ENCODE measurements at regions not wholly inside any gene's neighbourhood (a gene's known extent, or its start where the extent isn't known, plus 50 kb on each side); places are given as distances from the start of the nearest gene placed in this dataset.

- no peak for TF ChIP-seq CTCF (IDR thresholded peaks at IDR 0.05; ENCODE audit: low read depth, low read length)
- H3K4me3 ChIP-seq (replicated peaks in 1 of 2; ENCODE audit: low read depth in 2 of 2, low read length in 2 of 2): no peak overlapping the region
- DNase-seq (ENCODE audit: low read depth in 2 of 2): no peak
These were observed 57.5 kb upstream of the BHLHE23 start for GRCh38 chr20:63064310-63064709.

- no peak for TF ChIP-seq CTCF (IDR thresholded peaks at IDR 0.05; ENCODE audit: low read depth, low read length)
- no peak overlapping the region for H3K4me3 ChIP-seq (replicated peaks in 1 of 2; ENCODE audit: low read depth in 2 of 2, low read length in 2 of 2)
- DNase-seq (ENCODE audit: low read depth in 2 of 2): no peak
These were observed 55.7 kb upstream of the BHLHE23 start for GRCh38 chr20:63062188-63063140.

- H3K4me3 ChIP-seq (replicated peaks in 1 of 2; ENCODE audit: low read depth in 2 of 2, low read length in 2 of 2): no peak overlapping the region
- no peak for DNase-seq (ENCODE audit: low read depth in 2 of 2)
- TF ChIP-seq CTCF (IDR thresholded peaks at IDR 0.05; ENCODE audit: low read depth, low read length): no peak
These were observed 55.0 kb upstream of the BHLHE23 start for GRCh38 chr20:63061771-63062100.

- H3K4me3 ChIP-seq (replicated peaks in 1 of 2; ENCODE audit: low read depth in 2 of 2, low read length in 2 of 2): no peak overlapping the region
- TF ChIP-seq CTCF (IDR thresholded peaks at IDR 0.05; ENCODE audit: low read depth, low read length): no peak
- DNase-seq (ENCODE audit: low read depth in 2 of 2): no peak
These were observed 54.4 kb upstream of the BHLHE23 start for GRCh38 chr20:63061051-63061770.

GRCh38 chr20:63060057-63060991 is 53.6 kb upstream of the BHLHE23 start:
- no peak overlapping the region for H3K4me3 ChIP-seq (replicated peaks in 1 of 2; ENCODE audit: low read depth in 2 of 2, low read length in 2 of 2)
- DNase-seq (ENCODE audit: low read depth in 2 of 2): peak; percentile 20 to 50
- no peak for TF ChIP-seq CTCF (IDR thresholded peaks at IDR 0.05; ENCODE audit: low read depth, low read length)

GRCh38 chr20:63059684-63060056 is 52.9 kb upstream of the BHLHE23 start:
- H3K4me3 ChIP-seq (replicated peaks in 1 of 2; ENCODE audit: low read depth in 2 of 2, low read length in 2 of 2): no peak overlapping the region
- DNase-seq (ENCODE audit: low read depth in 2 of 2): no peak
- TF ChIP-seq CTCF (IDR thresholded peaks at IDR 0.05; ENCODE audit: low read depth, low read length): no peak

All from cardiac fibroblast (primary cell).